GM19395 (cell line): ENCODE measurements at regions not wholly inside any gene's neighbourhood (a gene's known extent, or its start where the extent isn't known, plus 50 kb on each side); places are given as distances from the start of the nearest gene placed in this dataset.

Experiments used
- ATAC-seq: cut with Tn5 transposase; IDR thresholded peaks from one replicate; pipeline ENCODE4 v1.9.1; 2021; ENCODE audit warnings: mild to moderate bottlenecking, moderate library complexity; ENCODE audit not compliant: unreplicated experiment

GRCh38 chr6:18667612-18668011 lies 280.5 kb downstream of the RNF144B start:
- ATAC-seq: no peak

DNA sequence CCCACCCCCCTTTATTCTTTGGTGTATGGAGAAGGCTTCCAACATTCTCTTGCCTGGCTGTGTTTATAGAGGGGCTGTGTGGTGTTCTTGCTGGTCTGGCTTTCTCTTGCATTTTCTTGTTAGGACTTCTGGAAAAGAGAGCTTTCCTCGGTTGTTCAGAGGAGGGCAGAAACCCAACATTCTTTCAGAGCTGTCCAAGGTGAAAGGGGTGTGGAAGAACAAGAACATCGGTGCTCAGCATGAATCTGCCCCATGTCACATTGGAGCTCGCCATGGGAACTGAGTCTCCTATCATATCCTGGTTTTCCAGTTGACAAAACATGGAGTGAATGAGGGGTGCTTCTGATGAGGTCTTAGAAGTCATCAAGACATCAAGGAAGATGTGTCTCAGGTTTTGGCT lies 281.8 kb downstream of the RNF144B start:
- no peak for ATAC-seq

DNA sequence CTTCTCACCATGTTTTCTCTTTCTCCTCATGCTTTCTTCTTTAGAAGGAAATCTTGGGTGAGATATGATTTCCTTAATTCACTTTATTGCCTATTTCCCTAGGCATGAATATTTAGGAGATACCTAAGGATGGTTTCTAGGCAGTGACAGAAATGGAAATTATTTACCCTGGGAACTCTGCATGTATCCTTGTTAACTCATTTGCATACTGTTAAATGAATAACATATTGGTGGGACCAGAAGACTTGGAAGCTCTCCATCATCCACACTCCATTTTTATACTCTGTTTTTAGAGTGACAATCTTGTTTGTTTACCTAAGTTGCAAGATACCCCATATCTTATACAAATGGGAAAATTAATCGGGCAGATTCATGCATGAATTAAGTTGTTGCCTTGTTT lies 285.7 kb downstream of the RNF144B start:
- no peak for ATAC-seq

DNA sequence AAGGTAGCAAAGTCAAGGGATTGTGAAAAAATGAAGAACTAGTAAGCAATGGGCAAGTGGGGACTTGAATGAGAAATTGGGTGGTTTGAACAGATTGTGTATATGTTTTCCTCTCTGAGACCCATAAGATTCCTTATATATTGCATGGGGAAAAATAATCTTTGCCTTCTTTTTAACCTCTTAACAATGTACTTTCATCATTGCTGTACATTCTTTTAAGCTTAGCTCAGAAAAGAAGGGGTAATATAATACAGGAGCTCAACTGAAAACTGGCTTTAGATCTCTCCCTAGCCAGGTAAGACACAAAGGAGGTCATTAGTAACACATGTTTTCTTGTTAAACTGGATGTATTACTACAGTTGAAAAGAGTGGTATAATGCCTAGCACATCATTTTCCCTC lies 287.2 kb downstream of the RNF144B start:
- ATAC-seq: no peak

- ATAC-seq: no peak
Measured at GRCh38 chr6:18675881-18676280, 288.7 kb downstream of the RNF144B start.

DNA sequence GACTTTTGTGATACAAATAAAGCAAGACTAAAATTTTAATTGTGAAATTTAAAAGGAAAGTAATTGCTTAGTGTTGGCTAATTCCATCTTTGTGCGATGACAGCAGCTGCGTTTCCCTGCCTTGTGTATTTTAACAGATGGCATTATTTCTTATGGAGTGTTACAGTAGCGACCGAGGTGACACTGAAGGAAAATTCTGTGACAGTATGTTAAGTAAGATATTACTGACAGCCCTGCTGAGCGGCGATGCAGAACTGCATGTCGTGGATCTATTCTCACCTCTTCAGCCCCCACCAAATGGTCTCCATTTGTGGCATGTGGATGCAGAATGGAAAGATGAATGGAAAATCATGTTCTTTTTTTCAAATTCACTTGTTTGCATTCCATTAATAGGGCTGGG lies 289.4 kb downstream of the RNF144B start:
- no peak for ATAC-seq

DNA sequence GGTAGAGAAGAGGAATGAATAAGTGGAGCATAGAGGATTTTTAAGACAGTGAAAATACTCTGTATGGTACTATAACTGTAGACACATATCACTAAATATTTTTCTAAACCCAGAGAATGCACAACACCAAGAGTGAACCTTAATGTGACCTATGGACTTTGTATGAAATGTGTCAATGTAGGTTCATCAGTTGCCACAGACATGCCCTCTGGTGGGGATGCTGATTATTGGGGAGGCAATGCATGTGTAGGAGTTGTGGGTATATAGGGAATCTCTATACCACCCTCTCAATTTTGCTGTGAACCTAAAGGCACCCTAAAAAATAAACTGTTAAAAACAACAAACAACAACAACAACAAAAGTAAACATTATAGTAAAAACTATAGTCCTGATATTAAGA lies 293.7 kb downstream of the RNF144B start:
- no peak for ATAC-seq

GRCh38 chr6:18681832-18682503 lies 294.8 kb downstream of the RNF144B start:
- ATAC-seq: no peak

- ATAC-seq: no peak
Measured at GRCh38 chr6:18684343-18684742, 297.2 kb downstream of the RNF144B start.

GRCh38 chr6:18692929-18693685 lies 306.0 kb downstream of the RNF144B start:
- ATAC-seq: no peak

GRCh38 chr6:18693881-18694280 lies 306.7 kb downstream of the RNF144B start:
- ATAC-seq: no peak

DNA sequence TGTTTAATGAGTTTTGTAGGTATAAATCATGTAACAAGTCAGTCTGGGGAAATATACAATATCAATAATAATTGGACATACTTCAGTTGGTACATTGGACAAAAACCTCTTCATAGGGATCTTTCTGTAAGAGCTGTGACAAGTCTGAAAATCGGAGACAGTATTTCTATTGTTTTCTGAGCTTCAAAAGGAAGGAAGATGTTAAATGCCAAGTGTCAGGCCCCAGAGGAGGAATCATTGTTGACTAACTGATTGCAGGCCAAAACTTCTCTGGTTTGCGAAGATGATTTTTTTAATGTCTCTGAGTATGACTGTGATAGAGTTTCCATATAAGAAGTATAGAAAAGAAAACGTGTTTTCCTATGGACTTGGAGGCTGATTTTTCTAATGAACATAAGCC lies 316.4 kb downstream of the RNF144B start:
- no peak for ATAC-seq

DNA sequence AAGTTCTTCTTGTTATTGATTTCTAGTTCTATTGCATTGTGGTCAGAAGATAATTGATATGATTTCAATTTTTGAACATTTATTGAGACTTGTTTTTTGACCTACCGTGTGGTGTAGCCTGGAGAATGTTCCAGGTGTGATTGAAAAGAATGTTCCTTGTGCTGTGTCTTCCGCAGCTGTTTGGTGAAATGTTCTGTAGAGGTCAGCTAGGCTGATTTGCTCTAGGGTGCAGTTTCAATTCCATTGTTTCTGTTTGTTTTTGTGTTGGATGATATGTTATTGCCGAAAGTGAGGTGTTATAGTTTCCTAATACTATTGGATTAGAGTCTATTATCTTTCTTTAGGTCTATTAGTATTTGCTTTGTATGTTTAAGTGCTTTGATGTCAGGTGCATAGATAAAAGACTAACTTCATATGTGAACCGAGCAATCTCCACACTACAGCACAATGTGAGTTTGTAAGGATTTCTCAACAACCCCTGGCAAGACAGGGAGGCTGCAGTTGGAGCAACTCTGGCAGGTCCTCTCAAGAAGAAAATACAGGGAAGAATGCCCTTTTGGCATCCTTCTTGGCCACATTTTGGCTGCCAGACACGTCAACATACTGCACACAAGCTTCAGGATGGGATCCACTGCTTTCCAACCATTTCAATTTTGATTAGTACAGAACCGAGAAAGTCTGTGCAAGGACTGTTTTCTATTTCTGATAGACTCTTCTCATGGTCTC lies 320.7 kb downstream of the RNF144B start:
- no peak for ATAC-seq

- ATAC-seq: no peak
Measured at GRCh38 chr6:18712595-18712994, 325.4 kb downstream of the RNF144B start.

DNA sequence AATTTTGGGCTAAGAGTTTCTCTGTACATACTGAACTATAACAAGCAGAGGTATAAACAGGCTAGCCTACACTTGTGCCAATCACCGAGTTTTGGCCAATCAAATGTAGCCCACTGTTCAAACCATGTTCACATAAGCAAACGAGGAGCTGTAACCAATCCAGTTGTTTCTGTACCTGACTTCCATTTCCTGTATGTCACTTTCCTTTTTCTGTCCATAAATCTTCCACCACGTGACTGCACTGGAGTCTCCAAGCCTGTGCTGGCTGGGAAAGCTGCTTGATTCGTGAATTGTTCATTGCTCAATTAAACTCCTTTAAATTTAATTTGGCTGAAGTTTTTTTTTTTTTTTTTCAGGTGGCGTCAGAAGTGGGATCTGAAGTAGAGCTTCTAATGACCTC lies 332.9 kb downstream of the RNF144B start:
- ATAC-seq: no peak

DNA sequence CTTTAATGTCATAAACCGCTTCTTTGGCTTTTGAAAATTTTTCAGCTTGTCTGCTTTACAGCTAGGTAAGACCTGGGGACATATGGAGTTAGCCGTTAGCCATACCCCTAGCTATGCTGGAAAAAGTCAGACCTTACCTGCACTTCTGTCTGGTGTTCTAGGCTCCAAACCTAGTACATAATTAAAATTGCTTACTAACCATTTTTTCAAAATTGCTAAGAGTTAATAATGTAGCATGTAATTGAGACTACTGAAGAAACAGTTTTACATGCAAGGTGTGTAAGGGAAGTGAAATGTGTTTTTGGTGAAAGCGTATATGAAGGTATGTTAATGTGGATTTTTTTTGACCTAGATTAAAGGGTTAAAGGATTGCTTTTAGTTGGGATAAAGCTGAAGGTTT lies 336.9 kb downstream of the RNF144B start:
- no peak for ATAC-seq

- no peak for ATAC-seq
Measured at GRCh38 chr6:18725449-18725848, 338.3 kb downstream of the RNF144B start.

DNA sequence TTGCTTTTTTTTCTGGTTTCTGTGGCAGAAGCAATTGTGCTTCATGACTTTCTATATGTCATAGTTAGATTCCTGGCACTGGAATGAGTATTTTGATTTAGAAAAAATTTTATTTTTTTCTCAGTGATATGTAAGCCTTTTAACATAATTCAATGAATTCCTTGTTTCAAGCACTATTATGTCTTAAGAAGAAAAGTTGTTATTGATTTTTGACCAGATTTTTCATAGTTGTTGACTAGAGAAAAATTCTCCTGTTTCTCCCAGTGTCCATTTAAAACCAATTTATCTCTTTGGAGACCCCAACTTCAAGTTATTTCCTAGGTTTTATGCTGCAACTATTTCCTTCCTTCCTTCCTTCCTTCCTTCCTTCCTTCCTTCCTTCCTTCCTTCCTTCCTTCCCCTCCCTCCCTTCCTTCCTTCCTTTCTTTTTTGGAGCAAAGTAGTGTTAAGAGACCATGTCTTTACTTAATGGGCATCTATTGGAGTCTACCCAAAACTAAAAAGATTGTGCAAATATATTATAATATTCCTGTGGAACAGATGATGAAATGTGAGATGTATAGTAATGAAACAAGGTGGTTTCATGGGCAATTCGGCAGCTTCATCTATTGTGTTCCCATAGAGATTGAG lies 346.9 kb downstream of the RNF144B start:
- no peak for ATAC-seq

DNA sequence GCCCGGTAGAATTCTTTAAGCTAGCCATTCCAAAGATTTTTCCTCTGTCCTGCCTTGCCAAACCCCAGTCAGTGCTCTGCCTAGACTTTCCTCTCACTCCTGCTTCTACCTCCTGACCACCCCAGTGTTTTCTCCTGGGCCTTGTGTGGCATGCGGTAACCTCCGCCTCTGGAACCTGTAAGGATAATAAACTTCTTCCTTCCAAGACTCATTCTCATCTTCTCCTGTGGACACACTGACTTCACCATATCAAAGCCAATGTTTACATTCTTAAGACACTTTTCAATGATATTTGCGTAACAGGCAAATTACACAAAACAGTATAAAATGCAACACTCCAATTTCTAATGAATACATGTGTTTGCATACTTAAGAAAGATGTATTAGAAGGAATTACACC lies 354.6 kb downstream of the RNF144B start:
- no peak for ATAC-seq

DNA sequence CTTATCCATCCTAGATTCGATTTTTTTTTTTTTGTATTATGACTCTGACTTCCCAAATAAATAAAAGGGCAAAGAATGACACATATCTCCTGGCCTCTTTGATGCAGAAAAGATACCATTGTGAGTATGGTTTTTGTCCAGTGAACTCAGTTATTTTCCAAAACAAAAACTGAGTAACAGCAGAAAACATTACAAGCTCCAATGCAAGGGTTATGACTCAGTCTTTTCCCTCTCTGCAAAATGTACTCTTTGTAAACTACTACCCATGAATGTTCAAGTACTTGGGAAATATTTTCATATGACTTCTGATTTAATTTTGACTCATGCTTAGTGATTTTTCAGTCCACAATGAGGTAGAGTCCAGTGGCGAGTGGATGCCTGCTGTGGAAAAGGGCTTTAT lies 355.3 kb downstream of the RNF144B start:
- no peak for ATAC-seq

GRCh38 chr6:18746727-18747126 lies 359.6 kb downstream of the RNF144B start:
- no peak for ATAC-seq

DNA sequence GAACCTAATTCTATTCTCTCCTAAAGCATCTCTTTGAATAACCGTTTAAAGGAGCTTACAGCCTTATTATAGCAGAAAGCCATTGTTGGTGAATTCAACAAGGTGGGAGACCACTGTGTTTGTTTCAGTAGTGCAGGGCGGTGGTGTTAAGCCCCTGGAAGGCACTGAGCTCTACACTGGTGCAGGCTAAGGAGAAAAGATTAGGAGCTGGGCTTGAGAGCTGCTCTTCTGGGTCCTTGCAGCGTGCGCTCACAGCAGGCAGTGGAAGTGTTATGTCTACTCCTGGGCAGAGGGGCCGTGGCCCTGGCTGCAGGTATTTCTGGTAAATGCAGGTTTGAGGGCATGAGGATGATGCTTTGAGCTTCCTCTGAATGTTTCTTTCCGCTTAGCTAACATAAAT lies 361.2 kb downstream of the RNF144B start:
- ATAC-seq: no peak
